HG03457 (cell line): ENCODE measurements at regions not wholly inside any gene's neighbourhood (a gene's known extent, or its start where the extent isn't known, plus 50 kb on each side); places are given as distances from the start of the nearest gene placed in this dataset.
A peak's percentile ranks its signal among the peaks of the same experiment; 100 is the strongest.
"Not testable (repeated sequence)": the region's sequence is repeated elsewhere in the genome, so short reads cannot be mapped to it uniquely, and the experiment has no call there.

Experiments
- ATAC-seq: cut with Tn5 transposase; IDR thresholded peaks from one replicate; pipeline ENCODE4 v1.9.1; 2021; ENCODE audit warnings: moderate number of reproducible peaks; ENCODE audit not compliant: unreplicated experiment

DNA sequence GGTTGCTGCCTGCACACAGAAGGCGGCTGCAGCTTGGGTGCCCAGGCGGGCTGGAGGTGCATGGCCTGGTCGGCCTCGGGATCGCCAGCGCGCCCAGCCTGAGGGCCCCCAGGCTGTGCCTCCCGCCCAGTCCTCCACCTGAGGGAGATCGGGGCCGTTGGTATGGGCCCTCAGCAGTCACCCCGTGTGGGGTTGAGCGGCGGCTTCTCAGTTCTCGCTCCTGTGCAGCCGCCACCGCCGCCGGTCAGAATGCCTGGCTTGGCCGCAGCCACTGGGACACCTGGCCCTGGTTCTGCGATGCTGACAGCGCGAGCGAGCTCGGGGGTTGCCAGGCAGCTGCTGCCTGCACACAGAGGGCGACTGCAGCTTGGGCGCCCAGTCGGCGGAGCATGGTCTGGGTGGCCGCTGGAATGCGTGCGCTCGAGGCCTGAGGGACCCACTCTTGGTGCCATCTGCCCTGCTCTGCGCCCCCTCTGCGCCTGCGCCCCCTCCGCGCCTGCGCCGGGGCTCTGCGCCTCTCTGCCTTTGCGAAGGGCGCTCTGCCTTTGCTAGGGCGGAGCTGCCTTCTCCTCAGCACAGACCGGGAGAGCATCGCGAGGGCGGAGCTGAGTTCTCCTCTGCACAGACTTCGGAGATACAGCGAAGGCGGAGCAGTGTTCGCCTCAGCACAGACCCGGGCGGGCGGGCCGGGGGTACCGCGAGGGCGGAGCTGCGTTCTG lies 84.6 kb upstream of the ZNG1F start:
- ATAC-seq: peak; percentile 100

DNA sequence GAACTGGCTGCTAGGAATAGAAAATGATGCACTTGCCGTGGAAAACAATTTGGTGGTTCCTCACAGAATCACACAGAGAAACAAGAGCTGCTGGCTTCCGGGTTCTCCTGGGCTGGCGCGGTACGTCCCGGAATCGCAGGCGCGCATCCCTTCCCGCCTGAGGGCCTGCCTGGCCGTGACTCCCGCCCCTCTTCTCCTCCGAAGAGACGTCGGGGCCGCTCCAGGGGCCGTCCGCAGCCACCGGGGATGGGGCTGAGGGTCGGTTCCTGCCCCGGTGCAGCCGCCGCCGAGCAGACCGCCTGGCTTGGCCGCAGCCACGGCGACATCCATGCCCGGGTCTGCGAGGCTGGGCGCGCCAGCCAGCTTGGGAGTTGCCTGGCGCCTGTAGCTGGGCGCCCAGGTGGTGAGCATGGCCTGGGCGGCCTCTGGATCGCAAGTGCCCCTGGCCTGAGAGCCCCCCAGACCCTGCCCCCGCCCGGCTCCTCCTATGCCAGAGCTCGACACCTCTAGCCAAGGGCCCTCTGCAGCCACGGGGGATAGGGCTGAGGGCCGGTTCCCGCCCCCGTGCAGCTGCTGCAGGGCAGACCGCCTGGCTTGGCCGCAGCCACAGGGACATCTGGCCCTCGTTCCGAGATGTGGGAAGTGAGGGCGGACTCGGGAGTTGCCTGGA lies 83.9 kb upstream of the ZNG1F start:
- ATAC-seq: peak; percentile 18

DNA sequence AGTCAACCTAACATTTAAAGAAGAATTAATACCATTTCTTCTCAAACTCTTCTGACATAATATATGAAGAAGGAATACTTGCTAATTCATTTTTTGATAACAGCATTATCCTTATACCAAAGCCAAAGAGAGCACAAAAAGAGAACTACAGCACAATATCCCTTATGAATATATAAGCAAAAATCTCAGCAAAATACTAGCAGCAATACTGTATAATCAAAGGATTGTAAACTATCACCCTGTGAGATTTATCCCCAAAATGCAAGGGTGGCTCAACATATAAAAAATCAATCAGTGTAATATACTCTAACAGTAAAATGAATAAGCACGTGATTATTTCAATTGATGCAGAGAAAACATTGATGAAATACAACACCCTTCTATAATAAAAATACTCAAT lies 81.9 kb upstream of the ZNG1F start:
- ATAC-seq: not testable (repeated sequence)

DNA sequence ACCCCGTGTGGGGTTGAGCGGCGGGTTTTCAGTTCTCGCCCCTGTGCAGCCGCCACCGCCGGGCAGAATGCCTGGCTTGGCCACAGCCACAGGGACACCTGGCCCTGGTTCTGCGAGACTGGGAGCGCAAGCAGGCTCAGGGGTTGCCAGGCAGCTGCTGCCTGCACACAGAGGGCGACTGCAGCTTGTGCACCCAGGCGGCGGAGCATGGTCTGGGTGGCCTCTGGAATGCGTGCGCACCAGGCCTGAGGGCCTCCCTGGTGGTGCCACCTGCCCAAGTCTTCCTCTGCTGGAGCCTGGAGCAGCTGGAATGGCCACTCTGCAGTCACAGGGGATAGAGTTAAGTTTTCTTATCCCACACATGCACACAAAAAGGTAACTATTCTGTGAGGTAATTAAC lies 80.4 kb upstream of the ZNG1F start:
- not testable (repeated sequence) for ATAC-seq

GRCh38 chr9:41269054-41269453 lies 79.9 kb upstream of the ZNG1F start:
- not testable (repeated sequence) for ATAC-seq

DNA sequence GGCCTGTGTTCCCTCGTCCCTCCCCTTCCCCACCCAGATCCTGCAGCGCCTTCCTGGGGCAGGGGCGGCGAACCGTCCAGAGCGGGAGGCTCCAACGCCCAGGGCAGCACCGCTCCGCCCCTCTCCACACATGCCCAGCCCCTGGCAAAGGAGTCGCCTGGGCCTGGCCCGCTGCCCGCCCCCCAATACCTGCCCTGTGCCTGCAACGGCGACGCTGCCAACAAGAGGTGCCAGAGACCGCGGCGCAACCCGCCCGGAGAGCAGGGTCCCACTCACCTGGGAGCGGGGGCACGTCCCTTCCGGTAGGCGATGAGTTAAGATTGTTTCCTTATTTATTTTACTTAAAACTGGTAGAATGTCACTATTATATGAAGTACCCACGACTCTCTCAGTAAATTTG lies 77.5 kb upstream of the ZNG1F start:
- not testable (repeated sequence) for ATAC-seq

- not testable (repeated sequence) for ATAC-seq
Observed at GRCh38 chr9:41266000-41266399, 76.9 kb upstream of the ZNG1F start.

GRCh38 chr9:41251973-41252372 lies 62.9 kb upstream of the ZNG1F start:
- ATAC-seq: not testable (repeated sequence)

GRCh38 chr9:41251101-41251500 lies 62.0 kb upstream of the ZNG1F start:
- not testable (repeated sequence) for ATAC-seq

GRCh38 chr9:41246702-41247101 lies 57.6 kb upstream of the ZNG1F start:
- not testable (repeated sequence) for ATAC-seq
